ENCODE measurements at regions not wholly inside any gene's neighbourhood (a gene's known extent, or its start where the extent isn't known, plus 50 kb on each side); places are given as distances from the start of the nearest gene placed in this dataset.

DNA sequence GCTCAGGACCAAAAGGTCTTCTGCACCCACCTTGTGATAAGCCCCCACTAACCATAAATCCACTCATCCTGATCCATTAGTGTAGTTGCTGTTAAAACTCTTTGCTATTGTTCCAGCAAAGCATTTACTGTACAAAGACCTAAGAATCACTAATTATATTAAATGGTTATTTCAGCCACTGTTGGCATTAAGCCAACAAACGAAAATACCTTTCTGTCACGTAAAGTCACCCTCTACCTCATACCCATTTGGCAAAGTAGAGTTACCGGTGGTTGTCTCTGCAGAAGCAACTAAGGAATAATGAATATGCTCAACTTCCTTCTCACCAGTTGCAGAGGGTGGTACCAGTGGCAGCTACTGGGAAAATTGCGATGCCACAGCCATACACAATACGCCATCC, 224.5 kb downstream of the SP3 start:
- intact Hi-C loops (cut with DNase I), result loop anchor here in 1 of 4 donors (10.0 kb wide), 1 partner anchor 134 kb away; no protein-coding TSS in a partner anchor
- H3K27me3 ChIP-seq, result no peaks in the 10 kb centered on the region
- H3K36me3 ChIP-seq, result no peaks in the 10 kb centered on the region
- no peaks in the 10 kb centered on the region for H3K4me1 ChIP-seq (ENCODE audit: insufficient read depth)
- no peak overlapping the region for H3K4me3 ChIP-seq
- DNase-seq, result no peak
- no peak overlapping the region for H3K27ac ChIP-seq
- no peaks in the 10 kb centered on the region for H3K9me3 ChIP-seq
- TF ChIP-seq POLR2A (IDR thresholded peaks at IDR 0.05) (no peak), EP300 (IDR thresholded peaks at IDR 0.05) (no peak)
- TF ChIP-seq, protein P1, sequence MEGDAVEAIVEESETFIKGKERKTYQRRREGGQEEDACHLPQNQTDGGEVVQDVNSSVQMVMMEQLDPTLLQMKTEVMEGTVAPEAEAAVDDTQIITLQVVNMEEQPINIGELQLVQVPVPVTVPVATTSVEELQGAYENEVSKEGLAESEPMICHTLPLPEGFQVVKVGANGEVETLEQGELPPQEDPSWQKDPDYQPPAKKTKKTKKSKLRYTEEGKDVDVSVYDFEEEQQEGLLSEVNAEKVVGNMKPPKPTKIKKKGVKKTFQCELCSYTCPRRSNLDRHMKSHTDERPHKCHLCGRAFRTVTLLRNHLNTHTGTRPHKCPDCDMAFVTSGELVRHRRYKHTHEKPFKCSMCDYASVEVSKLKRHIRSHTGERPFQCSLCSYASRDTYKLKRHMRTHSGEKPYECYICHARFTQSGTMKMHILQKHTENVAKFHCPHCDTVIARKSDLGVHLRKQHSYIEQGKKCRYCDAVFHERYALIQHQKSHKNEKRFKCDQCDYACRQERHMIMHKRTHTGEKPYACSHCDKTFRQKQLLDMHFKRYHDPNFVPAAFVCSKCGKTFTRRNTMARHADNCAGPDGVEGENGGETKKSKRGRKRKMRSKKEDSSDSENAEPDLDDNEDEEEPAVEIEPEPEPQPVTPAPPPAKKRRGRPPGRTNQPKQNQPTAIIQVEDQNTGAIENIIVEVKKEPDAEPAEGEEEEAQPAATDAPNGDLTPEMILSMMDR (IDR thresholded peaks at IDR 0.05), result no peak
- 60 to 74% (median 71%) methylated on average over 5 of the region's 5 CpGs for WGBS, 3 donors

DNA sequence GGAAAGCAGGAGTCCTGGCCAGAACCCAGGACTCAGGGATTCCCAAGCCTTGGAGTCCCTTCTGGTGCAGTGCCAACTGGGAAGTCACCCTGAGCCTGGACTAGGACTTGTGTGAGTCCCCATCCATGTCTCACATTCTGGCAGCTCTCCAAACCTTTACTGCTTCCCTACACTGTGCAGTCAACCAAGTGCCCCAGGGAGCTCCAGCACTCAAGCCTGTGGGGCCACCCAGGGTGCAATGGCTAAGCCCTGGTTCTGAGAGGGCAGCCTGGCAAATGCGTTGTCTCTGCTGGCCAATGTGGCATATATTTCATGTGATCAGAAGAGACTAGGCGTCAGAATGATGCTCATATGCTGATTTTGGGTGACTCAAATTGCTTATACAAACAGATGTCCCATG, 223.4 kb downstream of the SP3 start:
- H3K9me3 ChIP-seq, result no peaks in the 10 kb centered on the region
- no peaks in the 10 kb centered on the region for H3K27me3 ChIP-seq
- 84 to 89% (median 87%) methylated on average over 2 of the region's 2 CpGs for WGBS, 3 donors
- H3K27ac ChIP-seq, result no peak overlapping the region
- intact Hi-C loops (cut with DNase I), result loop anchor here in 1 of 4 donors (10.0 kb wide), 1 partner anchor 133 kb away; no protein-coding TSS in a partner anchor
- TF ChIP-seq EP300 (IDR thresholded peaks at IDR 0.05) (no peak), POLR2A (IDR thresholded peaks at IDR 0.05) (no peak)
- TF ChIP-seq, protein P1 (IDR thresholded peaks at IDR 0.05), result no peak
- no peaks in the 10 kb centered on the region for H3K4me1 ChIP-seq (ENCODE audit: insufficient read depth)
- H3K36me3 ChIP-seq, result no peaks in the 10 kb centered on the region
- DNase-seq, result no peak
- no peak overlapping the region for H3K4me3 ChIP-seq

GRCh38 chr2:173747035-173747434, 218.1 kb downstream of the SP3 start:
- 89 to 93% (median 91%) methylated on average over 6 of the region's 6 CpGs for WGBS, 3 donors
- no peaks in the 10 kb centered on the region for H3K27me3 ChIP-seq
- no peak overlapping the region for H3K27ac ChIP-seq
- intact Hi-C loops (cut with DNase I), result loop anchor here in 1 of 4 donors (10.0 kb wide), 1 partner anchor 128 kb away; no protein-coding TSS in a partner anchor
- no peaks in the 10 kb centered on the region for H3K4me1 ChIP-seq (ENCODE audit: insufficient read depth)
- no peaks in the 10 kb centered on the region for H3K9me3 ChIP-seq
- no peak overlapping the region for H3K4me3 ChIP-seq
- H3K36me3 ChIP-seq, result no peaks in the 10 kb centered on the region
- DNase-seq, result no peak
- no peak for TF ChIP-seq POLR2A (IDR thresholded peaks at IDR 0.05)
- TF ChIP-seq, protein P1 (IDR thresholded peaks at IDR 0.05), result no peak
- no peak for TF ChIP-seq EP300 (IDR thresholded peaks at IDR 0.05)

DNA sequence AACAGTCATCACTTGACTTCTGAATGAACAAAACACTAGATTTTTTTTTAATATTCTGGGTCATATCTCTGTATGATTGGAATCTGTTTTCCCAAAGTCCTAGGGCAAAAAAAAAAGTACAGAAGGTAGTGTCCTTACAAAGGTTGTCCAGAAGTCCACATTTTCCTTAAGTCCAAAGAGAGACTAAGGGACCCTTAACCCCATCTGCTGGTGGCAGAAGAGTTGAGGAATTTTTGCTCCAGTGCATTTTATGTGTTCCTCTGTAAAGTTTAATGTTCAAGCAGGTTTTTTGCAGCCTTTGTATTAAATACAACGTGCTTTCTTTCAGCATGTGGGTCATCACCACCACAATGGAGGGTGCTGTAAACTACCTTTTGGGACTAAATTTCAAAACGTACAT, 215.9 kb downstream of the SP3 start:
- DNase-seq, result no peak
- intact Hi-C loops (cut with DNase I), result loop anchor here in 1 of 4 donors (10.0 kb wide), 1 partner anchor 125 kb away; no protein-coding TSS in a partner anchor

More for the DNA sequence above, 215.9 kb downstream of the SP3 start:
- WGBS, 3 donors, result 37 to 45% (median 40%) methylated on average over 2 of the region's 2 CpGs
- TF ChIP-seq EP300 (IDR thresholded peaks at IDR 0.05) (no peak), POLR2A (IDR thresholded peaks at IDR 0.05) (no peak)
- TF ChIP-seq, protein P1 (IDR thresholded peaks at IDR 0.05), result no peak
- no peak overlapping the region for H3K27ac ChIP-seq
- H3K9me3 ChIP-seq, result no peaks in the 10 kb centered on the region
- H3K4me1 ChIP-seq (ENCODE audit: insufficient read depth), result no peaks in the 10 kb centered on the region
- H3K27me3 ChIP-seq, result no peaks in the 10 kb centered on the region
- no peaks in the 10 kb centered on the region for H3K36me3 ChIP-seq
- H3K4me3 ChIP-seq, result no peak overlapping the region

Data from ovary (tissue), 7 donors.